SK-N-SH (cell line): ENCODE measurements at regions not wholly inside any gene's neighbourhood (a gene's known extent, or its start where the extent isn't known, plus 50 kb on each side); places are given as distances from the start of the nearest gene placed in this dataset.

Experiments used
- CTCF ChIA-PET: fragments of 300-600, 350-600 bp; formaldehyde crosslinking; extraction: SDS; loops from one replicate; lab custom pipeline; 2021; lab: Yijun Ruan, JAX
- POLR2A ChIA-PET: fragments of 350-600 bp; sonication (Branson Sonifier 250); formaldehyde crosslinking; extraction: SDS; loops from one replicate; lab custom pipeline; 2020; ENCODE audit warnings: antibody characterized with exemption, inconsistent platforms; lab: Yijun Ruan, JAX
- DNase-seq: peaks from one replicate; pipeline ENCODE4 v3.0.0; 2012
- H2AFZ ChIP-seq: fragments of 200-600 bp; sonication (generic); 2 replicates; pipeline ENCODE4 v1.8.1; 2016; ENCODE audit warnings: antibody characterized with exemption, mild to moderate bottlenecking, low read depth
- H3F3A ChIP-seq: fragments of 200-600 bp; sonication (generic); replicated peaks from 2 replicates; pipeline ENCODE3; 2016; ENCODE audit warnings: antibody characterized with exemption, mild to moderate bottlenecking; ENCODE audit not compliant: insufficient read depth
- H3K27ac ChIP-seq, 2 experiments: fragments of 200-500 bp in 1 of 2; fragments of 200-600 bp in 1 of 2; sonication (Bioruptor generic) in 1 of 2; sonication (generic), shearing (Covaris generic) in 1 of 2; 2 replicates each; pipeline versions ENCODE4 v1.5.1 to v1.6.1; 2014 to 2016; ENCODE audit warnings: low read depth in 2 of 2, inconsistent platforms in 1 of 2, low read length in 1 of 2, mild to moderate bottlenecking in 1 of 2, mixed read lengths in 1 of 2
- H3K27me3 ChIP-seq: fragments of 200-600 bp; sonication (generic), shearing (Covaris generic); 2 replicates; pipeline ENCODE4 v1.6.1; 2016; ENCODE audit warnings: mixed run types; ENCODE audit not compliant: insufficient read depth
- H3K36me3 ChIP-seq, 2 experiments: fragments of 200-500 bp in 1 of 2; fragments of 200-600 bp in 1 of 2; sonication (Bioruptor generic) in 1 of 2; sonication (generic) in 1 of 2; replicated peaks in 1 of 2; 2 replicates each; pipeline versions ENCODE3 to v1.5.1; 2014 to 2016; ENCODE audit warnings: low read length in 1 of 2, mild to moderate bottlenecking in 1 of 2; ENCODE audit not compliant: insufficient read depth in 2 of 2, control insufficient read depth in 1 of 2
- H3K4me1 ChIP-seq, 2 experiments: fragments of 200-500 bp in 1 of 2; fragments of 200-600 bp in 1 of 2; sonication (Bioruptor generic) in 1 of 2; sonication (generic), shearing (Covaris generic) in 1 of 2; 2 replicates each; pipeline versions ENCODE4 v1.5.1 to v1.6.1; 2014 to 2016; ENCODE audit warnings: low read depth in 1 of 2, low read length in 1 of 2, mixed run types in 1 of 2; ENCODE audit not compliant: insufficient read depth in 2 of 2, control insufficient read depth in 1 of 2
- H3K4me2 ChIP-seq: fragments of 200-600 bp; sonication (generic), shearing (Covaris generic); 2 replicates; pipeline ENCODE4 v1.6.1; 2017; ENCODE audit warnings: mixed run types
- H3K4me3 ChIP-seq, 2 experiments: fragments of 200-500 bp in 1 of 2; fragments of 200-600 bp in 1 of 2; sonication (Bioruptor generic) in 1 of 2; sonication (generic), shearing (Covaris generic) in 1 of 2; 2 replicates each; pipeline versions ENCODE4 v1.5.1 to v1.8.1; 2014 to 2016; ENCODE audit warnings: low read depth in 2 of 2, inconsistent platforms in 1 of 2, low read length in 1 of 2, mild to moderate bottlenecking in 1 of 2, mixed read lengths in 1 of 2, moderate library complexity in 1 of 2
- H3K79me2 ChIP-seq: fragments of 200-600 bp; sonication (generic); 2 replicates; pipeline ENCODE4 v1.8.1; 2017; ENCODE audit warnings: mild to moderate bottlenecking; ENCODE audit not compliant: insufficient read depth
- H3K9ac ChIP-seq: fragments of 200-600 bp; sonication (generic); 2 replicates; pipeline ENCODE4 v1.6.1; 2017; ENCODE audit warnings: mixed run types
- H3K9me2 ChIP-seq: fragments of 200-600 bp; sonication (generic); 2 replicates; pipeline ENCODE4 v1.6.1; 2017; ENCODE audit warnings: mixed run types
- H3K9me3 ChIP-seq: fragments of 200-600 bp; sonication (generic); 2 replicates; pipeline ENCODE4 v1.6.1; 2017; ENCODE audit warnings: mixed run types, mild to moderate bottlenecking, moderate library complexity
- H4K20me1 ChIP-seq: fragments of 200-600 bp; sonication (generic); 2 replicates; pipeline ENCODE4 v1.6.1; 2017; ENCODE audit warnings: mild to moderate bottlenecking, mixed run types; ENCODE audit not compliant: insufficient read depth
- CHD2 ChIP-seq: fragments of 150-350 bp; IDR thresholded peaks from 2 replicates; pipeline ENCODE4 v1.6.1; 2018; ENCODE audit warnings: low read length; ENCODE audit not compliant: partially characterized antibody
- ELF1 ChIP-seq: IDR thresholded peaks from 2 replicates; pipeline ENCODE4 v1.4.0; 2012
- EZH2phosphoT487 ChIP-seq: fragments of 200-600 bp; sonication (generic); IDR thresholded peaks from 2 replicates; pipeline ENCODE4 v1.6.1; 2017; ENCODE audit warnings: low read depth, mixed run types, mild to moderate bottlenecking, antibody characterized with exemption, moderate library complexity, borderline replicate concordance
- FOSL2 ChIP-seq: IDR thresholded peaks from 2 replicates; pipeline ENCODE4 v1.4.0; 2012; ENCODE audit warnings: low read depth, mild to moderate bottlenecking, moderate library complexity, borderline replicate concordance
- FOXJ3 ChIP-seq: sonication (generic); formaldehyde crosslinking; IDR thresholded peaks from 2 replicates; pipeline ENCODE4 v1.5.1; 2020; ENCODE audit warnings: mild to moderate bottlenecking, missing genetic modification reagents
- GABPA ChIP-seq: IDR thresholded peaks from 2 replicates; pipeline ENCODE4 v1.4.0; 2012; ENCODE audit warnings: low read depth, mild to moderate bottlenecking
- MXI1 ChIP-seq: IDR thresholded peaks from 2 replicates; pipeline ENCODE4 v1.6.1; 2012; ENCODE audit warnings: mild to moderate bottlenecking, low read depth, low read length, improper control_type of control experiment
- POLR2AphosphoS5 ChIP-seq: IDR thresholded peaks from 2 replicates; pipeline ENCODE4 v1.6.1; 2012; ENCODE audit warnings: low read depth, low read length
- RAD21 ChIP-seq: IDR thresholded peaks from 2 replicates; pipeline ENCODE4 v1.6.1; 2012; ENCODE audit warnings: mild to moderate bottlenecking, low read length
- RXRA ChIP-seq: IDR thresholded peaks from 2 replicates; pipeline ENCODE4 v1.4.0; 2012; ENCODE audit warnings: low read depth, mild to moderate bottlenecking, borderline replicate concordance
- TAF1 ChIP-seq: IDR thresholded peaks from 2 replicates; pipeline ENCODE4 v1.6.1; 2012; ENCODE audit warnings: low read depth, mild to moderate bottlenecking, low read length, moderate library complexity, borderline replicate concordance
- WGBS: methylation state at CpG from one replicate; pipeline ENCODE4 v1.1.6; 2017; ENCODE audit warnings: low lambda C conversion rate; 5-methylcytosine and 5-hydroxymethylcytosine counted together
- TF ChIP-seq, protein P1 (sequence below): IDR thresholded peaks from 2 replicates; pipeline ENCODE4; 2012
- TF ChIP-seq, protein P2 (sequence below): fragments of 200-600 bp; sonication (generic); IDR thresholded peaks from 2 replicates; pipeline ENCODE4 v1.6.1; 2017; ENCODE audit warnings: antibody characterized with exemption, mild to moderate bottlenecking, moderate library complexity
- TF ChIP-seq, protein P3 (sequence below): fragments of 150-350 bp; IDR thresholded peaks from 2 replicates; pipeline ENCODE4 v1.6.1; 2017; ENCODE audit warnings: antibody characterized with exemption, low read length, low read depth, borderline replicate concordance
- TF ChIP-seq, protein P4 (sequence below): fragments of 150-350 bp; IDR thresholded peaks from 2 replicates; pipeline ENCODE4 v1.6.1; 2016; ENCODE audit warnings: mild to moderate bottlenecking, low read depth, low read length
- TF ChIP-seq, protein P5 (sequence below): IDR thresholded peaks from 2 replicates; pipeline ENCODE4 v1.4.0; 2012; ENCODE audit warnings: low read depth, borderline replicate concordance

DNA sequence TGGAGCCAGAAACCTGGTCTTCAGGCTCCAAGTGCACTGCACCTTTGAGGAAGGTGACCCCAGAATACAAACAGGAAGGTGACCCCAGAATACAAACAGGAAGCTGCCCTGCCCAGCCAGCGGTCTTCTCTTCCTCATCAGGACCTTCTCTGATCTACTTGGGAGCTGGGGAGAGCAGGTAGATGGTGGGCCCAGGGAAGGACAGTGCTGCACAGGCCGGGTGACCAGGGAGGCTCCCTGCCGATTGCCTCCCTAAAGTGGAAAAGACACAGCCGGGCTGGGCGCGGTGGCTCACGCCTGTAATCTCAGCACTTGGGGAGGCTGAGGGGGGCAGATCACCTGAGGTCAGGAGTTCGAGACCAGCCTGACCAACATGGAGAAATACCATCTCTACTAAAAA is 151.8 kb upstream of the CHST15 start:
- Histone ChIP-seq H3F3A (no peaks in the 10 kb centered on the region), H3K9me2 (no peaks in the 10 kb centered on the region), H2AFZ (no peak overlapping the region), H3K4me1 (peaks cover 0 to 23% of the 10 kb centered on the region in 2 experiments; a peak in 1 of 4 replicates), H3K79me2 (no peaks in the 10 kb centered on the region), H3K27ac (no peak overlapping the region), H3K4me3 (no peak overlapping the region), H3K9me3 (no peaks in the 10 kb centered on the region), H3K36me3 (no peaks in the 10 kb centered on the region)
- POLR2A ChIA-PET = no interaction called here
- 71% methylated on average over 8 of the region's 8 CpGs for WGBS
- TF ChIP-seq ELF1 (no peak), EZH2phosphoT487 (no peak), CHD2 (no peak), RXRA (no peak), FOXJ3 (CRISPR knock-in tag) (no peak), RAD21 (no peak), POLR2AphosphoS5 (no peak), GABPA (no peak)
- TF ChIP-seq, protein P1, sequence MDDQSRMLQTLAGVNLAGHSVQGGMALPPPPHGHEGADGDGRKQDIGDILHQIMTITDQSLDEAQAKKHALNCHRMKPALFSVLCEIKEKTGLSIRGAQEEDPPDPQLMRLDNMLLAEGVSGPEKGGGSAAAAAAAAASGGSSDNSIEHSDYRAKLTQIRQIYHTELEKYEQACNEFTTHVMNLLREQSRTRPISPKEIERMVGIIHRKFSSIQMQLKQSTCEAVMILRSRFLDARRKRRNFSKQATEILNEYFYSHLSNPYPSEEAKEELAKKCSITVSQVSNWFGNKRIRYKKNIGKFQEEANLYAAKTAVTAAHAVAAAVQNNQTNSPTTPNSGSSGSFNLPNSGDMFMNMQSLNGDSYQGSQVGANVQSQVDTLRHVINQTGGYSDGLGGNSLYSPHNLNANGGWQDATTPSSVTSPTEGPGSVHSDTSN = no peak
- TF ChIP-seq, protein P2, sequence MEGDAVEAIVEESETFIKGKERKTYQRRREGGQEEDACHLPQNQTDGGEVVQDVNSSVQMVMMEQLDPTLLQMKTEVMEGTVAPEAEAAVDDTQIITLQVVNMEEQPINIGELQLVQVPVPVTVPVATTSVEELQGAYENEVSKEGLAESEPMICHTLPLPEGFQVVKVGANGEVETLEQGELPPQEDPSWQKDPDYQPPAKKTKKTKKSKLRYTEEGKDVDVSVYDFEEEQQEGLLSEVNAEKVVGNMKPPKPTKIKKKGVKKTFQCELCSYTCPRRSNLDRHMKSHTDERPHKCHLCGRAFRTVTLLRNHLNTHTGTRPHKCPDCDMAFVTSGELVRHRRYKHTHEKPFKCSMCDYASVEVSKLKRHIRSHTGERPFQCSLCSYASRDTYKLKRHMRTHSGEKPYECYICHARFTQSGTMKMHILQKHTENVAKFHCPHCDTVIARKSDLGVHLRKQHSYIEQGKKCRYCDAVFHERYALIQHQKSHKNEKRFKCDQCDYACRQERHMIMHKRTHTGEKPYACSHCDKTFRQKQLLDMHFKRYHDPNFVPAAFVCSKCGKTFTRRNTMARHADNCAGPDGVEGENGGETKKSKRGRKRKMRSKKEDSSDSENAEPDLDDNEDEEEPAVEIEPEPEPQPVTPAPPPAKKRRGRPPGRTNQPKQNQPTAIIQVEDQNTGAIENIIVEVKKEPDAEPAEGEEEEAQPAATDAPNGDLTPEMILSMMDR = no peak
- TF ChIP-seq, protein P3, sequence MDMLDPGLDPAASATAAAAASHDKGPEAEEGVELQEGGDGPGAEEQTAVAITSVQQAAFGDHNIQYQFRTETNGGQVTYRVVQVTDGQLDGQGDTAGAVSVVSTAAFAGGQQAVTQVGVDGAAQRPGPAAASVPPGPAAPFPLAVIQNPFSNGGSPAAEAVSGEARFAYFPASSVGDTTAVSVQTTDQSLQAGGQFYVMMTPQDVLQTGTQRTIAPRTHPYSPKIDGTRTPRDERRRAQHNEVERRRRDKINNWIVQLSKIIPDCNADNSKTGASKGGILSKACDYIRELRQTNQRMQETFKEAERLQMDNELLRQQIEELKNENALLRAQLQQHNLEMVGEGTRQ = no peak
- TF ChIP-seq, all 33 proteins: peak for 0
- no peak for DNase-seq
- Histone ChIP-seq H3K4me2 (no peak overlapping the region), H4K20me1 (no peaks in the 10 kb centered on the region), H3K9ac (no peak overlapping the region), H3K27me3 (no peaks in the 10 kb centered on the region)
- CTCF ChIA-PET = interaction anchor here (1.3 to 4.4 kb wide), 5 partner anchors 14 to 250 kb away, joined by 3 to 22 read pairs (median 4); no protein-coding TSS in a partner anchor

DNA sequence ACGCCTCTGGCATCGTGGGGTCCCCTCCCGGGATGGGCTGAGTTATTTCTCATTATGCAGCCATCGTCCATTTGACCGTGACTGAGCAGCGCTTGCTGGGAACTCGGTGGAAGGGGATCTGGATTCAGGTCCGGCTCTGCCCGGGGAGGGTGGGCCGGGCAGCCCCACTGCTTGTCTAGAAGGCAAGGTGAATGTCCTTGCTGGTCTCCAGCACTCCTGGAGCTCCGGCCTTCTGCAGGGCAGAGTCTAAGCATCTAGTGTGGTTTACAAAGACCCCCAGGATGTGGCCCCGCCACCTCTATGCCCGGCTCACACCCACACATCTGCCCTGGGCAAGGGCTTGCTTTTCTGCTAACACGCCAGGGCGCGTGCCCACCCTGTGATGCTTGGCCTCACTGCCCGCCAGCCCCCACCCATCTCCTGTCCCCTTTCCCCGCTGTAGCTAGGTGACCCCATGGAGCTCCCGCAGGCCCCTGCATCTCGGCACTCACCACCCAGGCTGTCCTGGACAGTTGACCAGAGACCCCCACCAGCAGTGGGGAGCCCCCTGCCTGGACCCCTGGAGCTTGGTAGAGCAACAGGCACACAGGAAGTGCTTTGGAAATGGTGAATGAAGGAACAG is 151.0 kb upstream of the CHST15 start:
- Histone ChIP-seq H3K4me2 (no peak overlapping the region), H3K27me3 (no peaks in the 10 kb centered on the region), H3K4me1 (peaks cover 0 to 23% of the 10 kb centered on the region in 2 experiments; a peak in 1 of 4 replicates), H3K79me2 (no peaks in the 10 kb centered on the region), H3K27ac (no peak overlapping the region), H2AFZ (no peak overlapping the region), H3F3A (no peaks in the 10 kb centered on the region), H3K9me2 (no peaks in the 10 kb centered on the region), H3K36me3 (no peaks in the 10 kb centered on the region), H4K20me1 (no peaks in the 10 kb centered on the region), H3K9me3 (no peaks in the 10 kb centered on the region), H3K4me3 (no peak overlapping the region), H3K9ac (no peak overlapping the region)
- WGBS = 67% methylated on average over 10 of the region's 20 CpGs
- ChIA-PET POLR2A (interaction anchor here (1.1 kb wide), 1 partner anchor 10 kb away, joined by 4 read pairs; no protein-coding TSS in a partner anchor), CTCF (interaction anchor here (1.3 to 4.4 kb wide), 5 partner anchors 11 to 249 kb away, joined by 3 to 22 read pairs (median 11); no protein-coding TSS in a partner anchor)
- TF ChIP-seq, protein P4, sequence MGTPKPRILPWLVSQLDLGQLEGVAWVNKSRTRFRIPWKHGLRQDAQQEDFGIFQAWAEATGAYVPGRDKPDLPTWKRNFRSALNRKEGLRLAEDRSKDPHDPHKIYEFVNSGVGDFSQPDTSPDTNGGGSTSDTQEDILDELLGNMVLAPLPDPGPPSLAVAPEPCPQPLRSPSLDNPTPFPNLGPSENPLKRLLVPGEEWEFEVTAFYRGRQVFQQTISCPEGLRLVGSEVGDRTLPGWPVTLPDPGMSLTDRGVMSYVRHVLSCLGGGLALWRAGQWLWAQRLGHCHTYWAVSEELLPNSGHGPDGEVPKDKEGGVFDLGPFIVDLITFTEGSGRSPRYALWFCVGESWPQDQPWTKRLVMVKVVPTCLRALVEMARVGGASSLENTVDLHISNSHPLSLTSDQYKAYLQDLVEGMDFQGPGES = no peak
- TF ChIP-seq GABPA (no peak), TAF1 (no peak), MXI1 (no peak), FOSL2 (no peak)
- TF ChIP-seq, protein P3 = no peak
- TF ChIP-seq, protein P5, sequence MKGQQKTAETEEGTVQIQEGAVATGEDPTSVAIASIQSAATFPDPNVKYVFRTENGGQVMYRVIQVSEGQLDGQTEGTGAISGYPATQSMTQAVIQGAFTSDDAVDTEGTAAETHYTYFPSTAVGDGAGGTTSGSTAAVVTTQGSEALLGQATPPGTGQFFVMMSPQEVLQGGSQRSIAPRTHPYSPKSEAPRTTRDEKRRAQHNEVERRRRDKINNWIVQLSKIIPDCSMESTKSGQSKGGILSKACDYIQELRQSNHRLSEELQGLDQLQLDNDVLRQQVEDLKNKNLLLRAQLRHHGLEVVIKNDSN = no peak
- no peak for DNase-seq
